Loucy (cell line): ENCODE measurements at regions not wholly inside any gene's neighbourhood (a gene's known extent, or its start where the extent isn't known, plus 50 kb on each side); places are given as distances from the start of the nearest gene placed in this dataset.

Source experiments
- CTCF ChIP-seq: fragments of 200-600 bp; sonication (generic); conservative IDR thresholded peaks from 2 replicates; pipeline ENCODE4 v1.5.1; 2014; ENCODE audit warnings: mild to moderate bottlenecking, antibody characterized with exemption, low read length
- EZH2phosphoT487 ChIP-seq: fragments of 200-600 bp; IDR thresholded peaks from 2 replicates; pipeline ENCODE4 v1.6.1; 2018; ENCODE audit warnings: antibody characterized with exemption, mild to moderate bottlenecking, moderate library complexity, borderline replicate concordance

GRCh38 chr15:89419370-89419984 lies 76.9 kb downstream of the RHCG start:
- no peak for TF ChIP-seq CTCF
- TF ChIP-seq EZH2phosphoT487 = no peak
